DOHH2 (cell line): ENCODE measurements at regions not wholly inside any gene's neighbourhood (a gene's known extent, or its start where the extent isn't known, plus 50 kb on each side); places are given as distances from the start of the nearest gene placed in this dataset.

Source experiments
- H3F3A ChIP-seq: fragments of 200-600 bp; sonication (generic), shearing (Covaris generic); 2 replicates; pipeline ENCODE4 v1.6.0; 2016; ENCODE audit warnings: antibody characterized with exemption, mild to moderate bottlenecking; ENCODE audit not compliant: control insufficient read depth, insufficient read depth
- H3K27ac ChIP-seq: fragments of 200-600 bp; sonication (generic); 2 replicates; pipeline ENCODE4 v1.5.1; 2014; ENCODE audit warnings: low read depth, mild to moderate bottlenecking, low read length, moderate library complexity
- H3K27me3 ChIP-seq: fragments of 200-600 bp; sonication (generic); 2 replicates; pipeline ENCODE4 v1.6.1; 2014; ENCODE audit warnings: mild to moderate bottlenecking, low read length, mixed read lengths; ENCODE audit not compliant: control insufficient read depth
- H3K36me3 ChIP-seq: fragments of 200-600 bp; sonication (generic); 2 replicates; pipeline ENCODE4 v1.6.1; 2014; ENCODE audit warnings: mild to moderate bottlenecking, low read length, moderate library complexity, mixed read lengths; ENCODE audit not compliant: control insufficient read depth
- H3K4me1 ChIP-seq: fragments of 200-600 bp; sonication (generic); 2 replicates; pipeline ENCODE4 v1.6.1; 2014; ENCODE audit warnings: mild to moderate bottlenecking, low read length, mixed read lengths; ENCODE audit not compliant: control insufficient read depth
- H3K4me2 ChIP-seq: fragments of 200-600 bp; sonication (generic); 2 replicates; pipeline ENCODE4 v1.6.0; 2014; ENCODE audit warnings: mild to moderate bottlenecking, low read length, moderate library complexity
- H3K4me3 ChIP-seq: fragments of 200-600 bp; sonication (generic); 2 replicates; pipeline ENCODE4 v1.5.1; 2014; ENCODE audit warnings: mild to moderate bottlenecking, low read length, mixed read lengths
- H3K79me2 ChIP-seq: fragments of 200-600 bp; sonication (generic); 2 replicates; pipeline ENCODE4 v1.6.1; 2014; ENCODE audit warnings: mild to moderate bottlenecking, low read length, mixed read lengths; ENCODE audit not compliant: control insufficient read depth
- H3K9me2 ChIP-seq: fragments of 200-600 bp; sonication (generic); replicated peaks from 2 replicates; pipeline ENCODE4 v1.6.1; 2014; ENCODE audit warnings: mild to moderate bottlenecking, low read length, mixed read lengths; ENCODE audit not compliant: control insufficient read depth
- H3K9me3 ChIP-seq: fragments of 200-600 bp; sonication (generic); 2 replicates; pipeline ENCODE4 v1.6.1; 2014; ENCODE audit warnings: antibody characterized with exemption, low read length, mixed read lengths; ENCODE audit not compliant: control insufficient read depth, insufficient read depth
- H4K20me1 ChIP-seq: fragments of 200-600 bp; sonication (generic); 2 replicates; pipeline ENCODE4 v1.6.0; 2014; ENCODE audit warnings: low read depth, mild to moderate bottlenecking, antibody characterized with exemption, low read length, moderate library complexity; ENCODE audit not compliant: control insufficient read depth, insufficient read depth
- EZH2phosphoT487 ChIP-seq: fragments of 200-600 bp; sonication (generic); IDR thresholded peaks from 2 replicates; pipeline ENCODE4 v1.6.1; 2017; ENCODE audit warnings: borderline replicate concordance, mild to moderate bottlenecking, antibody characterized with exemption, low read length, moderate library complexity, mixed read lengths
- TF ChIP-seq, protein P1 (sequence below): fragments of 200-600 bp; sonication (generic); IDR thresholded peaks from one replicate; pipeline ENCODE4 v1.5.1; 2014; ENCODE audit warnings: antibody characterized with exemption, mild to moderate bottlenecking, low read depth, low read length; ENCODE audit not compliant: poor library complexity, severe bottlenecking

DNA sequence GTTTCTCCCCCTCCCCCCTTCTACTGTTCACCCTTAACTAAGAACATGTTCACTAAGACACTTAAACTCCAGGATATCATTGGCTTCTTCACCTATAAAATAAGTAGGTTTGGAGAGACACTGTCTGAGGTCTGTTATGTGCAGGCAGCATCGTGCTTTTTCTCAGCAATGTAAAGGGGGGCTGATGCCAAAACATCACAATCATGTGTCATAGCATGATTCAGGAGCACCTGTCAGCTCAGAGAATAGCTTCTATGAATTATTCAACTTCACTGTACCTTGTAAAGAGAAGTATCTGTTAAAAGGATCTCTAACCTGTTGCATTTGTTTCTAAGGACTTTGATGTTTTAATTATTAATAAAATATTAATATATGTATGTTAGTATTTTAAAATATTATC lies 211.4 kb upstream of the EPHA3 start:
- H3K9me3 ChIP-seq: no peaks in the 10 kb centered on the region
- H3K9me2 ChIP-seq: no peaks in the 10 kb centered on the region
- TF ChIP-seq, protein P1, sequence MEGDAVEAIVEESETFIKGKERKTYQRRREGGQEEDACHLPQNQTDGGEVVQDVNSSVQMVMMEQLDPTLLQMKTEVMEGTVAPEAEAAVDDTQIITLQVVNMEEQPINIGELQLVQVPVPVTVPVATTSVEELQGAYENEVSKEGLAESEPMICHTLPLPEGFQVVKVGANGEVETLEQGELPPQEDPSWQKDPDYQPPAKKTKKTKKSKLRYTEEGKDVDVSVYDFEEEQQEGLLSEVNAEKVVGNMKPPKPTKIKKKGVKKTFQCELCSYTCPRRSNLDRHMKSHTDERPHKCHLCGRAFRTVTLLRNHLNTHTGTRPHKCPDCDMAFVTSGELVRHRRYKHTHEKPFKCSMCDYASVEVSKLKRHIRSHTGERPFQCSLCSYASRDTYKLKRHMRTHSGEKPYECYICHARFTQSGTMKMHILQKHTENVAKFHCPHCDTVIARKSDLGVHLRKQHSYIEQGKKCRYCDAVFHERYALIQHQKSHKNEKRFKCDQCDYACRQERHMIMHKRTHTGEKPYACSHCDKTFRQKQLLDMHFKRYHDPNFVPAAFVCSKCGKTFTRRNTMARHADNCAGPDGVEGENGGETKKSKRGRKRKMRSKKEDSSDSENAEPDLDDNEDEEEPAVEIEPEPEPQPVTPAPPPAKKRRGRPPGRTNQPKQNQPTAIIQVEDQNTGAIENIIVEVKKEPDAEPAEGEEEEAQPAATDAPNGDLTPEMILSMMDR: no peak
- H3K27ac ChIP-seq: no peak overlapping the region
- H3K79me2 ChIP-seq: no peaks in the 10 kb centered on the region
- no peaks in the 10 kb centered on the region for H3K27me3 ChIP-seq
- H4K20me1 ChIP-seq: no peaks in the 10 kb centered on the region
- no peaks in the 10 kb centered on the region for H3K4me1 ChIP-seq
- H3K4me3 ChIP-seq: no peak overlapping the region
- H3K36me3 ChIP-seq: no peaks in the 10 kb centered on the region
- no peak overlapping the region for H3K4me2 ChIP-seq
- no peaks in the 10 kb centered on the region for H3F3A ChIP-seq

DNA sequence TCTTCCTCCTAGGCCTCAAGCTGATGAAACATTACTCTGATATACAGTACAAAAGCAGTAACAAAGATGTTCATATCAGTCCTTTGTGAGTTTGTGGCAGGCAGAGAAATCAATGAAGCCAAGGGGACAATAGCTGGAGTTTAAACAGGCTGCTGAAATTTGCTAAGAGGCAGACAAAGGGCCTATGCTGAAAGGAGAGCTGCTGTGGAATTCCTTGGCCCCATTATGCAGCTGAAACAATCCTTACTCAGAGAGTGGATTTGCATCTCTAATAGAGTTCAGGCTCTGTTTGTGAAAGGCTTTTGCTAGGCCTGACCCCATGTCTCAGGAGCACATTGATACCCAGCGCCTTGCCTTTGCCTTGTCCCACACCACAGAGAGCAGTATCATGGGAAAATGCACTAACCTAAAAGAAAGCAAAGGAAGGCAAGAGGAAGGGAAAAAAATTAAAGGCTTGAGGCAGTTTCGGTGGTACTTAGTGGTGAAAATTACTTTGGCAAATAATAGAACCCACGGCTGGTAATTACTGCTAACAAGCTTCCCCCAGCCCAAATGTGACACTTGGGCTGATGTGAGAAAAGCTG lies 195.0 kb upstream of the EPHA3 start:
- no peaks in the 10 kb centered on the region for H3K27me3 ChIP-seq
- no peak overlapping the region for H3K4me2 ChIP-seq
- H4K20me1 ChIP-seq: no peaks in the 10 kb centered on the region
- no peaks in the 10 kb centered on the region for H3K9me2 ChIP-seq
- H3K27ac ChIP-seq: no peak overlapping the region
- TF ChIP-seq, protein P1: no peak
- no peak for TF ChIP-seq EZH2phosphoT487
- no peak overlapping the region for H3K4me3 ChIP-seq
- no peaks in the 10 kb centered on the region for H3K36me3 ChIP-seq
- no peaks in the 10 kb centered on the region for H3F3A ChIP-seq
- H3K9me3 ChIP-seq: no peaks in the 10 kb centered on the region
- H3K4me1 ChIP-seq: no peaks in the 10 kb centered on the region
- H3K79me2 ChIP-seq: no peaks in the 10 kb centered on the region

- no peaks in the 10 kb centered on the region for H4K20me1 ChIP-seq
- no peak overlapping the region for H3K4me2 ChIP-seq
- no peak for TF ChIP-seq EZH2phosphoT487
- TF ChIP-seq, protein P1: no peak
- H3K4me1 ChIP-seq: no peaks in the 10 kb centered on the region
- H3K4me3 ChIP-seq: no peak overlapping the region
- H3K9me3 ChIP-seq: no peaks in the 10 kb centered on the region
- H3K27me3 ChIP-seq: no peaks in the 10 kb centered on the region
- H3K79me2 ChIP-seq: no peaks in the 10 kb centered on the region
- H3F3A ChIP-seq: no peaks in the 10 kb centered on the region
- H3K27ac ChIP-seq: no peak overlapping the region
- no peaks in the 10 kb centered on the region for H3K36me3 ChIP-seq
- no peaks in the 10 kb centered on the region for H3K9me2 ChIP-seq
These were observed 188.6 kb upstream of the EPHA3 start for GRCh38 chr3:88918841-88919240.
